ENCODE measurements at regions not wholly inside any gene's neighbourhood (a gene's known extent, or its start where the extent isn't known, plus 50 kb on each side); places are given as distances from the start of the nearest gene placed in this dataset.

DNA sequence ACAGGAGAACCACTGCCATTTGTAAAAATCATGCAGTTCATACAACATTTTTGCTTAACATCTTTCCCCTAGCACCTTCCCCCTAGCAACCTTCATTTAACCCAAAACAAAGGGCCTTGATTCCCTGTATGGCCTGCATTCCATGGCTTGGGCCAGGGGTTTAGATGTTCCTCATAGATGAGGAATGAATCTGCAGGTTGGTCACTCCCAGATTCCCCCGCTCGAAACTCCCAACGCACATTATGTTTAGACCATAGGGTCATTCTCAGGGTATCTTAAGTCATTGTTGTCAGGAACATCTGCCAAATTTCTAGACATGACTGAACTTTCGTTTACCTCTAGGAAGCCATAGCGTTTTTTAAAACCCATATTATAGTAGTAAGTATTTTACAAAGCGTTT, 282.2 kb upstream of the VLDLR start:
- WGBS = 97% methylated on average over 6 of the region's 6 CpGs
- DNase-seq (ENCODE audit: low read depth in 6 of 9, low spot score in 9 of 9) = no peak
- Histone ChIP-seq H3K4me1 (ENCODE audit: control insufficient read depth in 2 of 2, insufficient read depth in 2 of 2, low read length in 2 of 2) (no peaks in the 10 kb centered on the region), H3K9me3 (ENCODE audit: control insufficient read depth in 2 of 2, insufficient read depth in 1 of 2, low read length in 1 of 2) (no peaks in the 10 kb centered on the region), H3K27ac (ENCODE audit: low read depth in 1 of 2, low read length in 1 of 2) (no peak overlapping the region), H3K27me3 (ENCODE audit: control insufficient read depth in 2 of 2, insufficient read depth in 1 of 2, low read length in 1 of 2) (no peaks in the 10 kb centered on the region), H3K4me3 (ENCODE audit: low read length in 2 of 2) (no peak overlapping the region), H3K36me3 (ENCODE audit: control insufficient read depth in 2 of 2, insufficient read depth in 2 of 2, low read length in 1 of 2) (no peaks in the 10 kb centered on the region)

DNA sequence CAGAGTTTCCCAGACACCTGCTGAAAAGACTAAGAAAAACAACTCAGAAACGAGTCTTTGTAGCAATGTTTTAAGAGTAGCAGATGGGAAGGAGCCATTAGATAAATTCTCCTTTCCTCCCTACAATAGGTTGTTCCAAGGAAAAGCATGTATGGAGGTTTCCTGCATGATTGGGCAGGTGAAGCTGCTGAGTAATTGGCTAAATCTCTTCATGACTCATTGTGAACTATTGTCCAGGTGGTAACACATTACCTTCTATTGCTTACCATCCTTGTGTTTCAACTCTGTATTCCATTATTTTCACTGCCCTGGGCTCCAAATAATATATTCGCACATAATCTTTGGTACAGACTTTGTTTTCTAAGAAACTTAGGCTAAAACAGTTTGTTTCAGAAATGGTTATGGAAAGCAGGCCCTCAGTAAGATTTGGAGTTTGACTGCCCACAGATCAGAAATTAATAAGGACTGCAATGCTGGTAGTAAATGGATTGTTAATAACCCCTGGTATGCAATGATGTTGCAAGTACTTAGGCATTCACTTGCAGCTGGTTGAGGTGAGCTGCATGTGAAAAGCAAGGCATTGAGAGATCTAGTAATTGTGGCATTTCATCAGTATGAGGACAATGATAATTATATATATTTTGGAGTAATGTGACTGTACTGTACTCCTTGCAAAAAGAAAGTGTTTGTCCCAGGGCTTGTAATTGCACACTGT, 281.4 kb upstream of the VLDLR start:
- no peaks in the 10 kb centered on the region for H3K27me3 ChIP-seq (ENCODE audit: control insufficient read depth in 2 of 2, insufficient read depth in 1 of 2, low read length in 1 of 2)
- no peaks in the 10 kb centered on the region for H3K36me3 ChIP-seq (ENCODE audit: control insufficient read depth in 2 of 2, insufficient read depth in 2 of 2, low read length in 1 of 2)
- DNase-seq (ENCODE audit: low read depth in 6 of 9, low spot score in 9 of 9) = no peak
- no peaks in the 10 kb centered on the region for H3K9me3 ChIP-seq (ENCODE audit: control insufficient read depth in 2 of 2, insufficient read depth in 1 of 2, low read length in 1 of 2)
- no peak overlapping the region for H3K27ac ChIP-seq (ENCODE audit: low read depth in 1 of 2, low read length in 1 of 2)
- H3K4me1 ChIP-seq (ENCODE audit: control insufficient read depth in 2 of 2, insufficient read depth in 2 of 2, low read length in 2 of 2) = no peaks in the 10 kb centered on the region
- WGBS = 65% methylated on average over 2 of the region's 2 CpGs
- no peak overlapping the region for H3K4me3 ChIP-seq (ENCODE audit: low read length in 2 of 2)

DNA sequence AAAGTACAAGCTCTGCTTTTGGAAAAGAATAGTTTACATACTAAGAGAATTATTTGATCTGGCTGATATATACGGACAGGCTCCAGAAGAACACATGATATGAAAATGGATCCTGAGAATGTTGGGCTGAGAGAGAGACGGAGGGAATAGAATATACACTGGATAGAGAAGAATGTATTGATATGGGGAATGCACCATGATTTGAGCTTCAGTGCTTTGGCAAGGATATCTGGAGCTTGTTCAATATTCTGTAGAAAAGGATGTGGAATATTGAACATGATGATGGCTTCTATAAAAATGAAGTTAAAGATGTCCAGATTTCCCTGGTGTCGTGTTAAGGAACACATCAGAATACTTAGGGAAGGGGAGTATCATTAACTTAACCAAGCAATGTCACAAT, 280.5 kb upstream of the VLDLR start:
- Histone ChIP-seq H3K9me3 (ENCODE audit: control insufficient read depth in 2 of 2, insufficient read depth in 1 of 2, low read length in 1 of 2) (no peaks in the 10 kb centered on the region), H3K4me1 (ENCODE audit: control insufficient read depth in 2 of 2, insufficient read depth in 2 of 2, low read length in 2 of 2) (no peaks in the 10 kb centered on the region), H3K27me3 (ENCODE audit: control insufficient read depth in 2 of 2, insufficient read depth in 1 of 2, low read length in 1 of 2) (no peaks in the 10 kb centered on the region), H3K4me3 (ENCODE audit: low read length in 2 of 2) (no peak overlapping the region), H3K36me3 (ENCODE audit: control insufficient read depth in 2 of 2, insufficient read depth in 2 of 2, low read length in 1 of 2) (no peaks in the 10 kb centered on the region), H3K27ac (ENCODE audit: low read depth in 1 of 2, low read length in 1 of 2) (no peak overlapping the region)
- 87% methylated on average over 3 of the region's 3 CpGs for WGBS
- DNase-seq (ENCODE audit: low read depth in 6 of 9, low spot score in 9 of 9) = no peak

DNA sequence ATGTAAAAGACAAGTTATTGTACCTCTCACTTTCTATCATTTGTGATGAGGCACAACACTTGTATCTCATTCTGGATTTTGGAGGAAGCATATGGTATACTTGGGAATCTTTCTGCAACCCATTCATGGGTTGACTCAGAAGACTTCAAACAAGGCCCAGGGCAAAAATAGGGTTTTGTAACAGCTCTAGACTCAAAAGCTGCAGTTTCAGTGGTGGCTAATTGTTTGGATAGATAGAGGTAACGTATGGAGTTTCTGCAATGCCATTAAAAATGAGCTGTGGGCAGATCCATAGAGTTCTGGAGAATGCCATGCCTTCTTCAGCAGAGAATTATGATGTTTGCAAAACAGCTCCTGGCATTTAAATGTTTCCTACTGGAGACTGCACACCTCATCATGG, 279.6 kb upstream of the VLDLR start:
- no peaks in the 10 kb centered on the region for H3K36me3 ChIP-seq (ENCODE audit: control insufficient read depth in 2 of 2, insufficient read depth in 2 of 2, low read length in 1 of 2)
- H3K4me1 ChIP-seq (ENCODE audit: control insufficient read depth in 2 of 2, insufficient read depth in 2 of 2, low read length in 2 of 2) = no peaks in the 10 kb centered on the region
- no peak overlapping the region for H3K27ac ChIP-seq (ENCODE audit: low read depth in 1 of 2, low read length in 1 of 2)
- DNase-seq (ENCODE audit: low read depth in 6 of 9, low spot score in 9 of 9) = no peak
- H3K27me3 ChIP-seq (ENCODE audit: control insufficient read depth in 2 of 2, insufficient read depth in 1 of 2, low read length in 1 of 2) = no peaks in the 10 kb centered on the region
- no peak overlapping the region for H3K4me3 ChIP-seq (ENCODE audit: low read length in 2 of 2)
- H3K9me3 ChIP-seq (ENCODE audit: control insufficient read depth in 2 of 2, insufficient read depth in 1 of 2, low read length in 1 of 2) = no peaks in the 10 kb centered on the region
- WGBS = 77% methylated on average over 1 of the region's 1 CpG

DNA sequence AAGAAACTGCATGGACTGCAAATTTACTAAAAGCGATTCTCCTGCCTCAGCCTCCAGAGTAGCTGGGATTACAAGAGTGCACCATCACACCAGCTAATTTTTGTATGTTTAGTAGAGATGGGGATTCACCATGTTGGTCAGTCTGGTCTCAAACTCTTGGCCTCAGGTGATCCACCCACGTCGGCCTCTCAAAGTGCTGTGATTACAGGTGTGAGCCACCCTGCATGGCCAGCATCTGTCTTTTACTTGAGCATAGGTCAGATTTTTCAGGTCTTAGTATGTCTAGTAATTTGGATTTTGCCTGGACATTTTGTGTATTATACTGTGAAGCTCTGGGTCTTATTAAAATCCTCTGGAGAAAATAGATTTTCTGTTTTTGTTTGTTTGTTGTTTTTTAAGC, 277.8 kb upstream of the VLDLR start:
- Histone ChIP-seq H3K4me1 (ENCODE audit: control insufficient read depth in 2 of 2, insufficient read depth in 2 of 2, low read length in 2 of 2) (no peaks in the 10 kb centered on the region), H3K4me3 (ENCODE audit: low read length in 2 of 2) (no peak overlapping the region), H3K27ac (ENCODE audit: low read depth in 1 of 2, low read length in 1 of 2) (no peak overlapping the region), H3K9me3 (ENCODE audit: control insufficient read depth in 2 of 2, insufficient read depth in 1 of 2, low read length in 1 of 2) (no peaks in the 10 kb centered on the region), H3K27me3 (ENCODE audit: control insufficient read depth in 2 of 2, insufficient read depth in 1 of 2, low read length in 1 of 2) (no peaks in the 10 kb centered on the region), H3K36me3 (ENCODE audit: control insufficient read depth in 2 of 2, insufficient read depth in 2 of 2, low read length in 1 of 2) (no peaks in the 10 kb centered on the region)
- WGBS = 100% methylated on average over 3 of the region's 3 CpGs
- DNase-seq (ENCODE audit: low read depth in 6 of 9, low spot score in 9 of 9) = no peak

DNA sequence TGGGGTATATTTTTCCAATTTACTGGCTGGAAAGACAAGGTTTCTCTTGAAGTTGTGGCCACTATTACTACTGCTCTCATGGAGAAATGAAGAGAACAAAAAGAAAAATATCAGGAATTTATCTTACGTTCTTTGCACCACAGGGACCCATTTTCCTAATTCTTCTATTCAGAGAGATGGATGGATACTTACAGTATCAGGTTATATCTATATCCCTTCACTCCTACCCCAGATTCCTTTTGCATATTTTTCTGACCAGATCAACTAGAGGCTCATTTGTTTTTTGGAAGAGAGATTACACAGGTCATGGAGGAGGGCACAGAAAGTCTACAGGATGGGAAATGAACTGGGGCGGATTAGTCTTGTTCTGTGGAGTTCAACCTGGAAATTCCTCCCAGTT, 277.2 kb upstream of the VLDLR start:
- Histone ChIP-seq H3K36me3 (ENCODE audit: control insufficient read depth in 2 of 2, insufficient read depth in 2 of 2, low read length in 1 of 2) (no peaks in the 10 kb centered on the region), H3K9me3 (ENCODE audit: control insufficient read depth in 2 of 2, insufficient read depth in 1 of 2, low read length in 1 of 2) (no peaks in the 10 kb centered on the region), H3K4me1 (ENCODE audit: control insufficient read depth in 2 of 2, insufficient read depth in 2 of 2, low read length in 2 of 2) (no peaks in the 10 kb centered on the region), H3K27me3 (ENCODE audit: control insufficient read depth in 2 of 2, insufficient read depth in 1 of 2, low read length in 1 of 2) (no peaks in the 10 kb centered on the region), H3K4me3 (ENCODE audit: low read length in 2 of 2) (no peak overlapping the region), H3K27ac (ENCODE audit: low read depth in 1 of 2, low read length in 1 of 2) (no peak overlapping the region)
- WGBS = 95% methylated on average over 2 of the region's 2 CpGs
- no peak for DNase-seq (ENCODE audit: low read depth in 6 of 9, low spot score in 9 of 9)

DNA sequence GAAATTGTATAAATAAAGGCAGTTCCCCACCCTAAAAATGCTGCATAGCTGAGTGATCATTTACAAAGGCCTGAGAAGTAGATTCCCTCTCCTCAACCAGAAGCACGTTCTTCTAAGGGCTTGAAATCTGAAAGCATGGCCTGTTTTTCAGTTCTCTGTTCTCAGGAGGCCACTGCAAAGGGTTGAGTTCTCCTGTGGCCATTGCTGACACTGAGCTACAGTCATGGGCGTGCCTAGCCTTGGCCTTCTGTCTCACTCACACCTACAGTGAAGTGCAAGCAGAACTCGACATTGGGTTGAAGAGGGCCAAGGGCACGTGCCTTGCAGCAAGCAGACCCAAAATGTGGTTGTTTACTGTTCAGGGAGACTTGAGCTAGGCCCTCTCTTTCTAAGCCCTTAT, 276.6 kb upstream of the VLDLR start:
- WGBS = 89% methylated on average over 4 of the region's 4 CpGs

DNA sequence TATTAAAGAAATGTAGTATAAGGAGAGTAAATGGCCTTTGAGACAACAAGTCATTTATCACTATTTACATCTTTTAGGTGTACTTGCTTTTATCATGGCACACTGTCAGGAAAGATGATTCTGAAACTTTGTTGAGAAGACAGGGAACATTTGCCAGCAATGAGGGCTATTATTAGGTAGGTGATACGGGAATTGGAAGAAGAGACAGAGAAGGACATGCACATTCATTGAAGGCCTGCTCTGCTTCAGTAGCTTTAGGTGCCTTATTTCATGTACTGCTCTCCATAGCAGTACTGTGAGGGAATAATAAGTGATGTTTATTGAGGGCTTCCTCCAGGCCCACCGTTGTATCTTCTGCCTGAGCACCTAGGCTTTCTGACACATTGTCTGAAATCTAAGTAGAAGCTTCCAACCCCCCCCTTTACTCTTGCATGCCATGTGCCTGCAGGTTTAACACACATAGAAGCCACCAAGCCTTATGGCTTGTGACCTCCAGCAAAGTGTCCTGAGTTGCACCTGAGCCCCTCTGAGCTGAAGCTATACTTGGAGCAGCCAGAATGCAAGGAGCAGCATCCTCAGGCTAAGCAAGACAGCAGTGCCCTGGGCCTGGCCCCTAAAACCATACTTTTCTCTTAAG, 275.2 kb upstream of the VLDLR start:
- Histone ChIP-seq H3K27ac (ENCODE audit: low read depth in 1 of 2, low read length in 1 of 2) (no peak overlapping the region), H3K9me3 (ENCODE audit: control insufficient read depth in 2 of 2, insufficient read depth in 1 of 2, low read length in 1 of 2) (no peaks in the 10 kb centered on the region), H3K4me1 (ENCODE audit: control insufficient read depth in 2 of 2, insufficient read depth in 2 of 2, low read length in 2 of 2) (no peaks in the 10 kb centered on the region), H3K27me3 (ENCODE audit: control insufficient read depth in 2 of 2, insufficient read depth in 1 of 2, low read length in 1 of 2) (no peaks in the 10 kb centered on the region), H3K36me3 (ENCODE audit: control insufficient read depth in 2 of 2, insufficient read depth in 2 of 2, low read length in 1 of 2) (no peaks in the 10 kb centered on the region), H3K4me3 (ENCODE audit: low read length in 2 of 2) (no peak overlapping the region)
- WGBS = 90% methylated on average over 2 of the region's 2 CpGs
- DNase-seq (ENCODE audit: low read depth in 6 of 9, low spot score in 9 of 9) = no peak

More for the DNA sequence above, 276.6 kb upstream of the VLDLR start:
- Histone ChIP-seq H3K9me3 (ENCODE audit: control insufficient read depth in 2 of 2, insufficient read depth in 1 of 2, low read length in 1 of 2) (no peaks in the 10 kb centered on the region), H3K36me3 (ENCODE audit: control insufficient read depth in 2 of 2, insufficient read depth in 2 of 2, low read length in 1 of 2) (no peaks in the 10 kb centered on the region), H3K27me3 (ENCODE audit: control insufficient read depth in 2 of 2, insufficient read depth in 1 of 2, low read length in 1 of 2) (no peaks in the 10 kb centered on the region), H3K27ac (ENCODE audit: low read depth in 1 of 2, low read length in 1 of 2) (no peak overlapping the region), H3K4me3 (ENCODE audit: low read length in 2 of 2) (no peak overlapping the region), H3K4me1 (ENCODE audit: control insufficient read depth in 2 of 2, insufficient read depth in 2 of 2, low read length in 2 of 2) (no peaks in the 10 kb centered on the region)
- DNase-seq (ENCODE audit: low read depth in 6 of 9, low spot score in 9 of 9) = no peak

DNA sequence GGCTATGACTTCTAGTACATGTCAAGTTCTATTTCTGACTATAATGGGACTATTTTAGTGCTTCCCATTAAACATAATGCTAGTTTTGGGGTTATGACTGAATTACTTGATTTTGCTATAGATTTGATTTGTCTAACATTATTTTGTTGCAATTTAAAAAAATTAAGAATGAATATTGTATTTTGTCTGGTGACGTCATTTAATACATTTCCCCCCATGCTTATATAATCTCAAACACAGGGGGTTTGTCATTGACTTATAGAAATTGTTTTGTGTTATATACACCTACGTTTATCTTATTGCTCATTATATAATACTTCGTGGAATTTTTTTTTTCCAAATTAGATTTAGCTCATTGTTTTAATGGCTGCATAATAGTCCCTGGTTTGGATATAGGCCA, 270.3 kb upstream of the VLDLR start:
- Histone ChIP-seq H3K4me1 (ENCODE audit: control insufficient read depth in 2 of 2, insufficient read depth in 2 of 2, low read length in 2 of 2) (no peaks in the 10 kb centered on the region), H3K9me3 (ENCODE audit: control insufficient read depth in 2 of 2, insufficient read depth in 1 of 2, low read length in 1 of 2) (no peaks in the 10 kb centered on the region), H3K36me3 (ENCODE audit: control insufficient read depth in 2 of 2, insufficient read depth in 2 of 2, low read length in 1 of 2) (no peaks in the 10 kb centered on the region), H3K27ac (ENCODE audit: low read depth in 1 of 2, low read length in 1 of 2) (no peak overlapping the region), H3K27me3 (ENCODE audit: control insufficient read depth in 2 of 2, insufficient read depth in 1 of 2, low read length in 1 of 2) (no peaks in the 10 kb centered on the region), H3K4me3 (ENCODE audit: low read length in 2 of 2) (no peak overlapping the region)
- WGBS = 93% methylated on average over 3 of the region's 3 CpGs
- no peak for DNase-seq (ENCODE audit: low read depth in 6 of 9, low spot score in 9 of 9)
